ENCODE measurements at regions not wholly inside any gene's neighbourhood (a gene's known extent, or its start where the extent isn't known, plus 50 kb on each side); places are given as distances from the start of the nearest gene placed in this dataset.

GRCh38 chr18:2407961-2408360 is 163.3 kb downstream of the METTL4 start:
- TF ChIP-seq, protein P1, sequence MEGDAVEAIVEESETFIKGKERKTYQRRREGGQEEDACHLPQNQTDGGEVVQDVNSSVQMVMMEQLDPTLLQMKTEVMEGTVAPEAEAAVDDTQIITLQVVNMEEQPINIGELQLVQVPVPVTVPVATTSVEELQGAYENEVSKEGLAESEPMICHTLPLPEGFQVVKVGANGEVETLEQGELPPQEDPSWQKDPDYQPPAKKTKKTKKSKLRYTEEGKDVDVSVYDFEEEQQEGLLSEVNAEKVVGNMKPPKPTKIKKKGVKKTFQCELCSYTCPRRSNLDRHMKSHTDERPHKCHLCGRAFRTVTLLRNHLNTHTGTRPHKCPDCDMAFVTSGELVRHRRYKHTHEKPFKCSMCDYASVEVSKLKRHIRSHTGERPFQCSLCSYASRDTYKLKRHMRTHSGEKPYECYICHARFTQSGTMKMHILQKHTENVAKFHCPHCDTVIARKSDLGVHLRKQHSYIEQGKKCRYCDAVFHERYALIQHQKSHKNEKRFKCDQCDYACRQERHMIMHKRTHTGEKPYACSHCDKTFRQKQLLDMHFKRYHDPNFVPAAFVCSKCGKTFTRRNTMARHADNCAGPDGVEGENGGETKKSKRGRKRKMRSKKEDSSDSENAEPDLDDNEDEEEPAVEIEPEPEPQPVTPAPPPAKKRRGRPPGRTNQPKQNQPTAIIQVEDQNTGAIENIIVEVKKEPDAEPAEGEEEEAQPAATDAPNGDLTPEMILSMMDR (IDR thresholded peaks at IDR 0.05; ENCODE audit: unreplicated experiment) = no peak
- no peak overlapping the region for H3K4me3 Mint-ChIP-seq (ENCODE audit: unreplicated experiment)
- no peak overlapping the region for H3K27ac Mint-ChIP-seq (ENCODE audit: unreplicated experiment)
- no peaks in the 10 kb centered on the region for H3K9me3 Mint-ChIP-seq (ENCODE audit: unreplicated experiment)
- H3K4me1 Mint-ChIP-seq (ENCODE audit: unreplicated experiment) = no peaks in the 10 kb centered on the region
- peaks cover 2% of the 10 kb centered on the region for H3K27me3 Mint-ChIP-seq (ENCODE audit: unreplicated experiment)
- no peaks in the 10 kb centered on the region for H3K36me3 Mint-ChIP-seq (ENCODE audit: low read depth, unreplicated experiment)
- DNase-seq (ENCODE audit: low spot score) = no peak

DNA sequence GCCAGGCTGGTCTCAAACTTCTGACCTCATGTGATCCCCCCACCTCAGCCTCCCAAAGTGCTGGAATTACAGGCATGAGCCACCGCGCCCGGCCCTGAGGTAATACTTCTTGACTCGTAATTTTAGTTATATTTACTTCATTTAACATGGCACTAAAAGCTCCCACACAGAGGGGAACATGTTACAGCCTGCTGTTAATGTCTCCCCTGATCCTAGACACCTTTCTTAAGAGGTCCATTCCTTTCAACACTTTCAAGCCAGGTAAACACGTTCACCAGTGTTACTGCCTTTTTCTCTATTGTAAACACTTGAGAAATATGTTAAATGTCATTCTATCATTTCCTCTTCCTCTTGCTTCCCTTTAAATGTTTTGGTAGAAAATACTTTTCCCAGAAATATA is 161.4 kb downstream of the METTL4 start:
- Mint-ChIP-seq H3K27me3 (ENCODE audit: unreplicated experiment) (peaks cover 2% of the 10 kb centered on the region), H3K36me3 (ENCODE audit: low read depth, unreplicated experiment) (no peaks in the 10 kb centered on the region), H3K9me3 (ENCODE audit: unreplicated experiment) (no peaks in the 10 kb centered on the region), H3K4me3 (ENCODE audit: unreplicated experiment) (no peak overlapping the region), H3K27ac (ENCODE audit: unreplicated experiment) (no peak overlapping the region), H3K4me1 (ENCODE audit: unreplicated experiment) (no peaks in the 10 kb centered on the region)
- DNase-seq (ENCODE audit: low spot score) = no peak
- TF ChIP-seq, protein P1 (IDR thresholded peaks at IDR 0.05; ENCODE audit: unreplicated experiment) = no peak

DNA sequence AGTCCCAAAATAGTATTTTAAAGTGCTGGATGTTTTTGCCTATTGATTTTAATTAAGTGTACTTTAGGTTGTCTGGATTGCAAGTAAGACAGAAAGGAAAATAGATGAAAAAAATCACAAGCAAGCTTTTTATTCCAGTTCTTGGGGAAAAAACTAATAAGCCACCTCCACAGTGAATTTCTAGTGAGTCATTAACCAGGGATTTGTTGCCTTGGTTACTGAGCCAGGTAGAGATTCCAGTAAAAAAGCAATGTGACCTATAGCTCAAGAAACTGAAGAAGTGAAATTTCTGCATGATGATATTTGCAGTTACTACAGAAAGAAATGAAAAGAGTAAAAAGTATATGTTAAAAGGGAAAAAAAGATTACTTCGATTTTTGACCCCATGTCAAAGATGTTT is 160.6 kb downstream of the METTL4 start:
- no peaks in the 10 kb centered on the region for H3K4me1 Mint-ChIP-seq (ENCODE audit: unreplicated experiment)

DNA sequence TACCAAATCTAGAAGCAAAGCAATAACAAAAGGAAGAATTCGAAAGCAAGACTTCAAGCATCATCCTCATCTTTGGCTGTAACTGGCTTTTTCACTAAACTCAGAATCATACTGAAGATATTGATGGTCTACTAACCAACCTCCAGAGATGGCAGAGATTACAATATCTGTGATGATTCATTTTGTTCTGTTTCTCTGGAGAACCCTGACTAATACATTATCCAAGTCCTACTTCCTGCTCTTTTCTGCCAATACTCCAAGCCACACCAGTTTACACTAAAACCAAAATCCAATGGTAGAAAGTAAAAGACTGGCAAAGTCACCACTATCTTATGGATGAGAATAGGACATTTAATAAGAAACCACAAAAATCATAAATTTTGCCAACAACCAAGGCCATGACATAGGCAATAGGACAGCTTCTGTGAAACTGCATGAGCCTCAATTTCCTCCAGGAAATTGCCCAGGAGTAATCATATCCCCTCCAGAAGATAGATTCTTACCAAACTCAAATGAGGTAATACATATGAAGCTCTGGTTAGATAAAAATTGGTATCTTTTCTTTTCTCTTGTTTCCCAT is 159.8 kb downstream of the METTL4 start:
- H3K27ac Mint-ChIP-seq (ENCODE audit: unreplicated experiment) = no peak overlapping the region
- H3K4me3 Mint-ChIP-seq (ENCODE audit: unreplicated experiment) = no peak overlapping the region
- no peaks in the 10 kb centered on the region for H3K4me1 Mint-ChIP-seq (ENCODE audit: unreplicated experiment)
- no peaks in the 10 kb centered on the region for H3K9me3 Mint-ChIP-seq (ENCODE audit: unreplicated experiment)
- H3K27me3 Mint-ChIP-seq (ENCODE audit: unreplicated experiment) = no peaks in the 10 kb centered on the region
- DNase-seq (ENCODE audit: low spot score) = no peak
- H3K36me3 Mint-ChIP-seq (ENCODE audit: low read depth, unreplicated experiment) = no peaks in the 10 kb centered on the region
- TF ChIP-seq, protein P1 (IDR thresholded peaks at IDR 0.05; ENCODE audit: unreplicated experiment) = no peak

More for the DNA sequence above, 160.6 kb downstream of the METTL4 start:
- Mint-ChIP-seq H3K27me3 (ENCODE audit: unreplicated experiment) (no peaks in the 10 kb centered on the region), H3K36me3 (ENCODE audit: low read depth, unreplicated experiment) (no peaks in the 10 kb centered on the region), H3K9me3 (ENCODE audit: unreplicated experiment) (no peaks in the 10 kb centered on the region), H3K4me3 (ENCODE audit: unreplicated experiment) (no peak overlapping the region), H3K27ac (ENCODE audit: unreplicated experiment) (no peak overlapping the region)
- TF ChIP-seq, protein P1 (IDR thresholded peaks at IDR 0.05; ENCODE audit: unreplicated experiment) = no peak
- no peak for DNase-seq (ENCODE audit: low spot score)

DNA sequence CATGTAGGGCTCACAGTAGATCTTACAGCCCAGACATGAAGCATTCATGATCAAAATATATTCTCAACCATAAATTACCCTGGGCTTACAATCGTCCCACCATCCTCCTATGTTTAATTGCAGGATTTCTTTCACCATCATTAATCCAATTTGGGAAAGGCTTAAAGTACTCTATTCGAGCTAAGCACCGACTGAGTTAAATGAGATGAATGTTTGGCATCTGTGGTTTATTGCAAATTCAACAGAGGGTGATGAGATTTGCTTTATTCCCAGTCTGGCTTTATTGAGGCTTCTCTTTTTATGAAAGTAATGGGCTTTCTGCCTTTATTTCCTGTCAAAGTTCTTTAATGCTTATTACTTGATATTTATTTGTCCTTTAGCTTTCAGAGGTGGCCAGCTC is 159.0 kb downstream of the METTL4 start:
- H3K9me3 Mint-ChIP-seq (ENCODE audit: unreplicated experiment) = no peaks in the 10 kb centered on the region
- H3K27me3 Mint-ChIP-seq (ENCODE audit: unreplicated experiment) = no peaks in the 10 kb centered on the region
- TF ChIP-seq, protein P1 (IDR thresholded peaks at IDR 0.05; ENCODE audit: unreplicated experiment) = no peak
- H3K4me1 Mint-ChIP-seq (ENCODE audit: unreplicated experiment) = no peaks in the 10 kb centered on the region
- no peak overlapping the region for H3K27ac Mint-ChIP-seq (ENCODE audit: unreplicated experiment)
- no peak overlapping the region for H3K4me3 Mint-ChIP-seq (ENCODE audit: unreplicated experiment)
- H3K36me3 Mint-ChIP-seq (ENCODE audit: low read depth, unreplicated experiment) = no peaks in the 10 kb centered on the region
- no peak for DNase-seq (ENCODE audit: low spot score)
